SK-N-SH (cell line): ENCODE measurements at regions not wholly inside any gene's neighbourhood (a gene's known extent, or its start where the extent isn't known, plus 50 kb on each side); places are given as distances from the start of the nearest gene placed in this dataset.

Experiments
- EZH2phosphoT487 ChIP-seq: fragments of 200-600 bp; sonication (generic); IDR thresholded peaks from 2 replicates; pipeline ENCODE4 v1.6.1; 2017; ENCODE audit warnings: low read depth, mixed run types, mild to moderate bottlenecking, antibody characterized with exemption, moderate library complexity, borderline replicate concordance
- REST ChIP-seq: IDR thresholded peaks from 2 replicates; pipeline ENCODE4 v1.6.1; 2012; ENCODE audit warnings: mild to moderate bottlenecking, low read depth, low read length, moderate library complexity
- YY1 ChIP-seq: IDR thresholded peaks from 2 replicates; pipeline ENCODE4 v1.4.0; 2012; ENCODE audit warnings: low read depth, mild to moderate bottlenecking
- TF ChIP-seq, protein P1 (sequence below): IDR thresholded peaks from 2 replicates; pipeline ENCODE4 v1.4.0; 2012; ENCODE audit warnings: low read depth
- TF ChIP-seq, protein P2 (sequence below): fragments of 200-600 bp; sonication (generic); IDR thresholded peaks from 2 replicates; pipeline ENCODE4 v1.6.1; 2017; ENCODE audit warnings: antibody characterized with exemption, mild to moderate bottlenecking, moderate library complexity

GRCh38 chr2:37730037-37730818 lies 58.8 kb upstream of the CDC42EP3 start:
- TF ChIP-seq, protein P1, sequence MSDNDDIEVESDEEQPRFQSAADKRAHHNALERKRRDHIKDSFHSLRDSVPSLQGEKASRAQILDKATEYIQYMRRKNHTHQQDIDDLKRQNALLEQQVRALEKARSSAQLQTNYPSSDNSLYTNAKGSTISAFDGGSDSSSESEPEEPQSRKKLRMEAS = no peak
- TF ChIP-seq REST (no peak), YY1 (no peak), EZH2phosphoT487 (no peak)
- TF ChIP-seq, protein P2, sequence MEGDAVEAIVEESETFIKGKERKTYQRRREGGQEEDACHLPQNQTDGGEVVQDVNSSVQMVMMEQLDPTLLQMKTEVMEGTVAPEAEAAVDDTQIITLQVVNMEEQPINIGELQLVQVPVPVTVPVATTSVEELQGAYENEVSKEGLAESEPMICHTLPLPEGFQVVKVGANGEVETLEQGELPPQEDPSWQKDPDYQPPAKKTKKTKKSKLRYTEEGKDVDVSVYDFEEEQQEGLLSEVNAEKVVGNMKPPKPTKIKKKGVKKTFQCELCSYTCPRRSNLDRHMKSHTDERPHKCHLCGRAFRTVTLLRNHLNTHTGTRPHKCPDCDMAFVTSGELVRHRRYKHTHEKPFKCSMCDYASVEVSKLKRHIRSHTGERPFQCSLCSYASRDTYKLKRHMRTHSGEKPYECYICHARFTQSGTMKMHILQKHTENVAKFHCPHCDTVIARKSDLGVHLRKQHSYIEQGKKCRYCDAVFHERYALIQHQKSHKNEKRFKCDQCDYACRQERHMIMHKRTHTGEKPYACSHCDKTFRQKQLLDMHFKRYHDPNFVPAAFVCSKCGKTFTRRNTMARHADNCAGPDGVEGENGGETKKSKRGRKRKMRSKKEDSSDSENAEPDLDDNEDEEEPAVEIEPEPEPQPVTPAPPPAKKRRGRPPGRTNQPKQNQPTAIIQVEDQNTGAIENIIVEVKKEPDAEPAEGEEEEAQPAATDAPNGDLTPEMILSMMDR = no peak
